ENCODE measurements at regions not wholly inside any gene's neighbourhood (a gene's known extent, or its start where the extent isn't known, plus 50 kb on each side); places are given as distances from the start of the nearest gene placed in this dataset.
A peak's percentile ranks its signal among the peaks of the same experiment; 100 is the strongest.
"Not testable (repeated sequence)": the region's sequence is repeated elsewhere in the genome, so short reads cannot be mapped to it uniquely, and the experiment has no call there.

DNA sequence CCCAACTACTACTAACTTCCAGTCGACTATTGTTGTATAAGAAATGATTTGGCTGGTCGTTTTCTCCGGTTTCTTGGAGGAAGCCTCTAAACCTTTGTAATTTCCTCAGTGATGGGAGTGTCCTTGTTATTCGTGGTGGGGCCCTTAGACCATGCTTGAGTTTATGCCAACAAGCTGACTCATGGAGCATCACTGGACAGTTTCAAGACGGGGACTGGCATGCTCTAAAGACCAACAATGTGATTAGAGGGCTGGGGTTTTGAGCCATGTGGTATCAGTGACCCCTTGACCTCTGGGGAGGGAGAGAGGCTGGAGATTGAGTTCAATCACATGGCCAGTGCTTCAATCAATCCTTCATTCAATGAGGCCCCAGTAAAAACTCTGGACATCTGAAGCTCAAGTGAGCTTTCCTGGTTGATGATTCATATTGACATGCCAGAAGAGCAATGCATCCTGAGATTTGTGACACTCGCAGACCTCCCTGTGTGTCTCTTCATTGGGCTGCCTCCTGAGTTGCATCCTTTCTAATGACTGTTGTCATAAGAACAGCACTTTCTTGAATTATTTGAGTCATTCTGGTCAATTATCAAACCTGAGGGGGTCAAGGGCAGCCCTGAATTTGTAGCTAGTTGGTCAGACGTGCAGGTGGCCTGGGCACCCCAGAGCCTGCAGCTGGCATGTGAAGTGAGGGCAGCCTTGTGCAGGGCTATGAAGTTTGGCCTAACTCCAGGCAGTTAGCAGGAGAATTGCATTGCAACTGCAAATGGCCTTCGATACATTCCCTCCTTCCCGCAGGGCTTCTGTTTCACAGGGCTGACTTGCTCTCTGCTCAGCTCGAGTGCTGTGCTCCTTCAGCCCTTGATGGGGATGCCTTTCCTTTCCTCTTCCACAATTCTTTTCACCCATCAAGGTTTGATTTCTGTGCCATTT lies 246.5 kb downstream of the FGF9 start:
- peak; percentile 56 for DNase-seq (ENCODE audit: low spot score)

DNA sequence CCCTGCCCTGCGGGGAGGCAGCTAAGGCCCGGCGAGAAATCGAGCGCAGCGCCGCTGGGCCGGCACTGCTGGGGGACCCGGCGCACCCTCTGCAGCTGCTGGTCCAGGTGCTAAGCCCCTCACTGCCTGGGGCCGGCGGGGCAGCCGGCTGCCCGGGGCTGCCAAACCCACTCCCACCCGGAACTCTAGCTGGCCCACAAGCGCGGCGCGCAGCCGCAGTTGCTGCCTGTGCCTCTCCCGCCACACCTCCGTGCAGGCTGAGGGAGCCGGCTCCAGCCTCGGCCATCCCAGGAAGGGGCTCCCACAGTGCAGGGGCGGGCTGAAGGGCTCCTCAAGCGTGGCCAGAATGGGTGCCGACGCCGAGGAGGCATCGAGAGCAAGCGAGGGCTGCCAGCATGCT lies 249.9 kb downstream of the FGF9 start:
- not testable (repeated sequence) for DNase-seq (ENCODE audit: low spot score)

- DNase-seq (ENCODE audit: low spot score), result no peak
Observed at GRCh38 chr13:21924958-21925357, 254.1 kb downstream of the FGF9 start.

DNA sequence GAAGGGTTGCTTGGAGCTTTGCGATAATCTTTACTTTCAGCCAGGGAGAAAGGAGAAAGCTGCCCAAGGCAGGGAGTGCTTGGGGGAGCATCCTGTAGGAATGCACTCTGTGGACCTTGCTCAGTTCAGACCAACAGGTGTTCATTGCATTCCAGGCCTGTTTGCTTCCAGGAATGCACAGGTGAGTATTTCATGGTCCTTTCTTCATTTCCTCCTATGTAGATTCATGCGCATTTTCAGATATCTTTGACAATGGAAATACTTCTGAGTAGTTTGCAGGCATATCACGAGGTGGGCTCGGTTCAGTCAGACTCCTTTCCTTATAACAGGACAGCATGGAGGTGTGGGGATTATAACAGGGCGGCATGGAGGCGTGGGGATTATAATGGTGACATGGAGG lies 254.8 kb downstream of the FGF9 start:
- DNase-seq (ENCODE audit: low spot score), result no peak

GRCh38 chr13:21929400-21929799 lies 258.5 kb downstream of the FGF9 start:
- no peak for DNase-seq (ENCODE audit: low spot score)

DNA sequence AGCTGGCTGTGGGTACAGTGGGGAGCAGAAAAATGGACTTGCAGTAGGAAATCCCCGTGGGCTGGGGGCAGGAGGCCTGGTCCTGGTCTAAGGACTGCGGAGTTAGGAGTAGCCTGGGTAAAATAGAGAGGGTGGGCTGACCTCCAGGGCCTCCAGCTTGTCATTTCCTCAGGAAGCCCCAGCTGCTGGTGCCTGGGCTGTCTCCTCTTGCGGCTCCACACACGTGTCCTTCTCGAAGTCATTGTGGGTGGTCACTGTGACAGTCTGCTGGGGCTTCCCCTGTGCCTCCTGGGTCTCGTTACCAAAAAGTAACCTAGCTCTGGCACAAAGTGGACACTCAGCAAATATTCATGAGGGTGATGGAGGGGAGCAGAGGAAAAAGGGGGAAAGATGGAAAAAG lies 259.7 kb downstream of the FGF9 start:
- DNase-seq (ENCODE audit: low spot score), result no peak

DNA sequence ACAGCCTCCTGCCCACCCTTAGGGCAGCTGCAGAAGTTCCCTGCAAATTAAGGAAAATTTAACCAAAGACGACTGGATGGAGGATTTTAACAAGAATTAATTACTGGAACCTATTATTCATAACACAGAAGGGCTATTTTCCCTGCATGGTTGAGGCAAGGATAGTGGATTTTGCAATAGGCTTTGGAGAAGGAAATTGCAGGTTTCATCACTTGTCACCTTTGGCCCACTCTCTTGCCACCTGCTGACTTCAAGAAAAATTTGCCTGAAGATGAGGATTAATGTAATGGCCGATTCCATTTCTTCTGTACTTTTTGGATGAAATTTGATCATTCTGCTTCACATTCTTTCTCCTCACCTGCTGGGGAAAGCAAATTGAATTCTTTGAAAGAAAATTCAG lies 261.7 kb downstream of the FGF9 start:
- no peak for DNase-seq (ENCODE audit: low spot score)

- DNase-seq (ENCODE audit: low spot score), result peak; percentile 26
Observed at GRCh38 chr13:21932996-21933395, 262.1 kb downstream of the FGF9 start.

DNA sequence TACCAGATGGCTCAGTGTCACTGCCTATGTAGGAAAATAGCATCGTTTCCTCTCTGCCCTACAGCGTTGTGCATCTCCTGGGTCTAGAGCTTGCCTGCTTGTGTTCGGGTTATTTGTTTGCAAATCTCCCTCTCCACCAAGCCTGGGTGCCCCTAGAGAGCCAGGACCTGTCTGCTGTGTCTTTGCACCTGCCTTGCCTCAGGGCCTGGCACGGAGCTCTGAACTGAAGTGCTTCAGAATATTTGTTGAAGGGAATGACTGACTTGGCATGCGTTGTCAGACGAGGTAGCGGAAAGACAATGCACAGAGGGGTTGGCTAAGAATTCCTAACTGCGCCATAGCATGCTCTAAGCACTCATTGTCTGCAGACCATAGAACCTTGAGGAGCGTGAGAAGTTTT lies 263.4 kb downstream of the FGF9 start:
- no peak for DNase-seq (ENCODE audit: low spot score)

GRCh38 chr13:21936674-21937073 lies 265.8 kb downstream of the FGF9 start:
- no peak for DNase-seq (ENCODE audit: low spot score)

- DNase-seq (ENCODE audit: low spot score), result peak; percentile 3
Observed at GRCh38 chr13:21938168-21938567, 267.3 kb downstream of the FGF9 start.

- DNase-seq (ENCODE audit: low spot score), result no peak
Observed at GRCh38 chr13:21938636-21939035, 267.8 kb downstream of the FGF9 start.

GRCh38 chr13:21942061-21942460 lies 271.2 kb downstream of the FGF9 start:
- no peak for DNase-seq (ENCODE audit: low spot score)

DNA sequence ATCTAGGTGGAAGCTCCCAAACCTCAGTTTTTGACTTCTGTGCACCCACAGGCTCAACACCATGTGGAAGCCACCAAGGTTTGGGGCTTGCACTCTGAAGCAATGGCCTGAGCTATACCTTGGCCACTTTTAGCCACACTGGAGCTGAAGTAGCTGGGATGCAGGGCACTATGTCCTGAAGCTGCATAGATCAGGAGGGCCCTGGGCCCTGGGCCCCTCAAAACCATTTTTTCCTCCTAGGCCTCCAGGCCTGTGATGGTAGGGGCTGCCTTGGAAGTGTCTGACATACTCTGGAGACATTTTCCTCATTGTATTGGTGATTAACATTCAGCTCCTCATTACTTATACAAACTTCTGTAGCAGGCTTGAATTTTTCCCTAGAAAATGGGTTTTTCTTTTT lies 273.7 kb downstream of the FGF9 start:
- DNase-seq (ENCODE audit: low spot score), result no peak

- DNase-seq (ENCODE audit: low spot score), result no peak
Observed at GRCh38 chr13:21945195-21945594, 274.3 kb downstream of the FGF9 start.

DNA sequence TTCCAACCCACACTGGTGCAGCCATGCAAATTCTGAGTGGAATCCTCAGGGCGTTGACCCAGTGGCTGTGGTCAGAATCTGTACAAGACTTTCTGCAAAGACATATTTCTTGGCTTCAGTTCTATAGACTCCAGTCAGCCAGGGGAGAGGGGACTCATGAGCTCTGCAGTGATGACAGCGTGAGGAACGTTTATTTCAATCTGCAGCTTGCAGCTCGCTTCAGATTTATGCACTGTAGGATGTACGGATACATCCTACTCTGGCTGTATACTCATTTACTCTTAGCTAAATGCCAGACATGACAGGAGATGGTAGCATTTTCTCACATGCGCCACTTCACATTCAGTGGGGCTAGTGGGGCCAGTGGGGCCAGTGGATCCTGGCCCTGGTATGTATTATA lies 276.1 kb downstream of the FGF9 start:
- no peak for DNase-seq (ENCODE audit: low spot score)

DNA sequence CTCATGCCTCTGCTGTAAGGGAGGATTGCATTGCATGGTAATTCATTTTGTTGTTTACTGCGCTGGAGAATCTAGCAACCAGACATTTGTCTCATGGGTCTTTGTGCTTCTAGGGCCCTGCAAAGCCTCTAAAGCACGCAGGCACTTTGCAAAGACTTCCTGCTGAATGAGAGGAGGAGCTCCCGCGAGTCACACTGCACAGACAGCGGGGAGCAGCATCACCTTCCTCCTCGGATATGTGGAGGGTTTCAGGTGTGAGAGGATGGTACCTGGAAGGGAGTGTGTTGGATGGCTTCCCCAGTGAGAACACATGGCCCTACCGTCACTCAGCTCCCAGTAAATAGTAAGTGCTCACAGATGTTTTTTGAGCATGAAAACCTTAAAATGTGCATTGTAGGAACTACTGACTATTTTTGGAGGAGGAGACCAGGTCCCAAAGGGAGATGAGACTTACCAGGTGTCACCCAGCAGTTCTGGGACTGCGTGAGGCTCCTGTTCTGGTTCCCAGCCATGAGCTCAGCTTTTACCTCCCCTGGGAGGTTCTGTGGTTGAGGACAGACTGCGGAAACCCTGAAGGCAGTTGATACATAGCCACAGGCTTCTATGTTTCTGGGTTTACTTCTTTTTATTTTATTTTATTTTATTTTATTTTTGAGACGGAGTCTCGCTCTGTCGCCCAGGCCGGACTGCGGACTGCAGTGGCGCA lies 278.0 kb downstream of the FGF9 start:
- DNase-seq (ENCODE audit: low spot score), result no peak

GRCh38 chr13:21949818-21950429 lies 279.1 kb downstream of the FGF9 start:
- DNase-seq (ENCODE audit: low spot score), result no peak

DNA sequence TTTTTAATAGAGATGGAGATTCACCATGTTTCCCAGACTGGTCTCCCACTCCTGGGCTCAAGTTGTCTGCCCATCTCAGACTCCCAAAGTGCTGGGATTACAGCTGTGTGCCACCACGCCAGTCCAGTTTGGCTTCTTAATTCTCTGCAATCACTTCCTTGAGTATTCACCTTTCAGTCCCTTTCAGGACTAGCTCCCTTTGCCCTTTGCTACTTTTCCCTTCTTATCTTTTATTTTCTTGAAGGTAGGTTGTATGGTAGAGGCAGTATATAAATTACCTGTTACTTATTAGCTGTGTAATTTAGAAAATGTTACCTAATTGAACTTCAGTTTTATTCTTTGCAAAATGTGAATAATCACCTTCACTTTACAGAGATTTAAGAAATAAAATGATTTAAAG lies 285.8 kb downstream of the FGF9 start:
- no peak for DNase-seq (ENCODE audit: low spot score)

- DNase-seq (ENCODE audit: low spot score), result no peak
Observed at GRCh38 chr13:21957833-21958232, 287.0 kb downstream of the FGF9 start.

DNA sequence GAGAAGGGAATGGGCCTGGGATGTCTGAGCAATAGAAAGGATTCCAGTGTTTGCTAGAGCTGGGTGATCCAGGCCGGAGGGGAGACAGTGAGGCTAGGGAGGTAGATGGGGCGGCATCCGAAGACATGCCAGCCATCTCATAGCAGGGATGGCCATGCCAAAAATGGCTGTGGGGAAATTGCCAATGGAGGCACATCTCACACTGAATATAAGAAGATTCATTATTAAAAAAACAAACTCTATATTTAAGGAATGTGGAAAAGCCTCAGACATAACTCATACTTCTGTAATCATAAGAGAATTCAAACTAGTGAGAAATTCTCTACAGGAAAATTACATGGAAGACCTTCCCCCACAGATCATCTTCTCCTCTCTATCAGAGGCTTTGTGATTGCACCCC lies 289.2 kb downstream of the FGF9 start:
- DNase-seq (ENCODE audit: low spot score), result no peak

- no peak for DNase-seq (ENCODE audit: low spot score)
Observed at GRCh38 chr13:21964686-21965085, 293.8 kb downstream of the FGF9 start.

DNA sequence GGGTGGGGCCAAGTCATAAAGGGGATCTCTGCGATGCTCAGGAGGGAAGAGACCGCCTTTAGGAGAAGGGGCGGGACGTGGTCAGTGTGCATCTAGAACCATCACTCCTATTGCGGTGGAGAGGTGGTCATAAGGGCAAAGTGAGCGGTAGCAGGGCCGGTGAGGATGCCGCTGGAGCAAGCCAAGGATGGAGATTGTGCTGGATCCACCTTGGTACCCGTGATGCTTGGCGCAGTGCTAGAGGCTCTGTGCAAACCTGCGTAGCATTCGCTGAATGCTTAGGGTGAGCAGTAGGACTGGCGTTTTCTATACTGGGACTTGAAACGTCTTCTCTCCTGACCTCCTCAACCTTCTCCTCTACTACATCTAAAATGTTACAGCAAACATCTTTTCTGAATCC lies 294.2 kb downstream of the FGF9 start:
- DNase-seq (ENCODE audit: low spot score), result no peak

All from kidney tubule cell (primary cell).